ENCODE measurements at regions not wholly inside any gene's neighbourhood (a gene's known extent, or its start where the extent isn't known, plus 50 kb on each side); places are given as distances from the start of the nearest gene placed in this dataset.

DNA sequence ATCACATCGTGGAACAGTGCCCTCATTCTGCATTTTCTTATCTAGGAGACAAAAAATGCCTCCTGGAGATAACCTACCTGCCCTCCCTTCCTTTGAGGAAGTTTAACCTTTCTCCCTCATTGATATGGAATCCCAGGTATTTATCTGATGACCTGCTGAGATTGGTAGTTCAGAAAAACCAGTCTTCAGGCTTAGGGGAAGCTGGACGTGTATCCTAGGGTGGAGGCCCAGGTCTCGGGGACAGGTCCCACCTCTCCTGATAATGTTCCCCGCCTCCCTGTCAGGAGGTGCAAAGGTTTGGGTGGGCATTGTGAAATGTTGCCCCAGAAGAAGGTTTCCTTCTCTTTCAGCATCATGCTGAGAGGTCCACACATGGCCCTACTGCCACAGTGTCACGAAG lies 186.9 kb upstream of the NAV2 start:
- H3K4me1 ChIP-seq: peaks cover 0 to 7% (median 0%) of the 10 kb centered on the region in 4 donors
- H3K27me3 ChIP-seq: no peaks in the 10 kb centered on the region
- H3K36me3 ChIP-seq: no peaks in the 10 kb centered on the region
- H3K9me3 ChIP-seq: no peaks in the 10 kb centered on the region
- no peak for DNase-seq (ENCODE audit: low spot score in 2 of 2)
- H3K27ac ChIP-seq: no peak overlapping the region
- H3K4me3 ChIP-seq: no peak overlapping the region
- TF ChIP-seq POLR2A (IDR thresholded peaks at IDR 0.05): no peak
- no peak for TF ChIP-seq EP300 (IDR thresholded peaks at IDR 0.05)
- TF ChIP-seq CTCF (IDR thresholded peaks at IDR 0.05): no peak
- 83 to 92% methylated on average over 5 of the region's 5 CpGs for WGBS, 2 donors

GRCh38 chr11:19525276-19525675 lies 187.4 kb upstream of the NAV2 start:
- no peaks in the 10 kb centered on the region for H3K36me3 ChIP-seq
- TF ChIP-seq CTCF (IDR thresholded peaks at IDR 0.05): no peak
- TF ChIP-seq EP300 (IDR thresholded peaks at IDR 0.05): no peak
- no peak for TF ChIP-seq POLR2A (IDR thresholded peaks at IDR 0.05)
- H3K9me3 ChIP-seq: no peaks in the 10 kb centered on the region
- no peak overlapping the region for H3K27ac ChIP-seq
- 88 to 90% methylated on average over 7 of the region's 7 CpGs for WGBS, 2 donors
- no peak overlapping the region for H3K4me3 ChIP-seq
- no peaks in the 10 kb centered on the region for H3K27me3 ChIP-seq
- no peak for DNase-seq (ENCODE audit: low spot score in 2 of 2)
- H3K4me1 ChIP-seq: peaks cover 0 to 7% (median 0%) of the 10 kb centered on the region in 4 donors

DNA sequence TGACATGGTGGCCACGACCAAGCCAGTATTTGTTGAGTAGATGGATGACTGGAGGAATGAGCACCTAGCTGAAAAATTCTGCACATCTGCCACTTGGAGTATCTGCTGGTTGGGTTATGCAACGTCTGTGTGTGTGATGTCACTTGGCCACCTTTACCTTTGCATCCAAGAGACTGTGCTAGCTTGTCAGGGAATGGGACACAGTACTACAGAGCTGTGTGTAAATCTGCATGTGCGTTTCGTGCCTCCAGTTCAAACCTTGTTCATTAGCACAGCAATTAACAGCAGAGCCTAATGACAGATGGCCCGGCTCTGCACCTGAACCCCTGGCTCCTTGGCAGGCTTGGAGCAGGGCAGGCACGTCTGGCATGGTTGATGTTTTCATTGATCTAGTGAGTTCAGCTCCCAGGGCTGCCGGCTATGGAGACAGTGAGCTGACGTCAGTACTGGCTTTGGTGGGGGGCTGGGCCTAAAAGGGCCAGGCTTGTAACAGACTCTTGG lies 188.4 kb upstream of the NAV2 start:
- H3K27me3 ChIP-seq: no peaks in the 10 kb centered on the region
- no peaks in the 10 kb centered on the region for H3K9me3 ChIP-seq
- H3K36me3 ChIP-seq: no peaks in the 10 kb centered on the region
- TF ChIP-seq EP300 (IDR thresholded peaks at IDR 0.05): no peak
- no peak for TF ChIP-seq CTCF (IDR thresholded peaks at IDR 0.05)
- TF ChIP-seq POLR2A (IDR thresholded peaks at IDR 0.05): no peak
- DNase-seq (ENCODE audit: low spot score in 2 of 2): no peak
- 45 to 48% methylated on average over 8 of the region's 8 CpGs for WGBS, 2 donors
- no peaks in the 10 kb centered on the region for H3K4me1 ChIP-seq
- H3K4me3 ChIP-seq: no peak overlapping the region
- no peak overlapping the region for H3K27ac ChIP-seq

DNA sequence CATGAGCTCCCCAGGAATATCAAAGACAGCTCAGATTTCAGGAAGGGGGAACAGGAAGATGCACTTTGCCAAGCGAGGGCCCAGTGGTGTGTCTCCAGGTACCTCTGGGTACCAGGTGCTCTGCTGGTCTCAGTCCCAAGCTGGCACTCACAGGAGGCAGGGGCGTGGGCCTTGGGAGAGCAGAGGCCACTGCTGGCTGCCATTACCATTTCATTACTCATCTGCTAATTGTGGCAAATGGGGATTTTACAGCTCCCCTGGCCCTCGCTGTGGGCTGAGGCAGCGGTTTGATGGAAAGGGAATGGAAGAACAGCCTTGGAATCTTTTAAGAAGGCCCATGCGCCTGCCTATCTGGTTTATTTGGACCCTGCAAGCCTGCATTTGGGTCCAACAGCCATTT lies 192.0 kb upstream of the NAV2 start:
- H3K4me1 ChIP-seq: no peaks in the 10 kb centered on the region
- no peaks in the 10 kb centered on the region for H3K27me3 ChIP-seq
- H3K36me3 ChIP-seq: no peaks in the 10 kb centered on the region
- no peak overlapping the region for H3K4me3 ChIP-seq
- TF ChIP-seq CTCF (IDR thresholded peaks at IDR 0.05): no peak
- no peak for TF ChIP-seq EP300 (IDR thresholded peaks at IDR 0.05)
- TF ChIP-seq POLR2A (IDR thresholded peaks at IDR 0.05): no peak
- no peak overlapping the region for H3K27ac ChIP-seq
- WGBS, 2 donors: 89 to 98% methylated on average over 5 of the region's 5 CpGs
- no peaks in the 10 kb centered on the region for H3K9me3 ChIP-seq
- DNase-seq (ENCODE audit: low spot score in 2 of 2): no peak

GRCh38 chr11:19519912-19520641 lies 192.6 kb upstream of the NAV2 start:
- Histone ChIP-seq H3K27me3 (no peaks in the 10 kb centered on the region), H3K27ac (no peak overlapping the region), H3K9me3 (no peaks in the 10 kb centered on the region), H3K4me1 (no peaks in the 10 kb centered on the region), H3K36me3 (no peaks in the 10 kb centered on the region), H3K4me3 (no peak overlapping the region)
- WGBS, 2 donors: 46 to 66% methylated on average over 8 of the region's 8 CpGs
- TF ChIP-seq CTCF (IDR thresholded peaks at IDR 0.05) (no peak), POLR2A (IDR thresholded peaks at IDR 0.05) (no peak), EP300 (IDR thresholded peaks at IDR 0.05) (no peak)
- DNase-seq (ENCODE audit: low spot score in 2 of 2): no peak
